HG02885 (cell line): ENCODE measurements at regions not wholly inside any gene's neighbourhood (a gene's known extent, or its start where the extent isn't known, plus 50 kb on each side); places are given as distances from the start of the nearest gene placed in this dataset.
A peak's percentile ranks its signal among the peaks of the same experiment; 100 is the strongest.
"Not testable (repeated sequence)": the region's sequence is repeated elsewhere in the genome, so short reads cannot be mapped to it uniquely, and the experiment has no call there.

ENCODE experiments used
- ATAC-seq: cut with Tn5 transposase; IDR thresholded peaks from one replicate; pipeline ENCODE4 v1.9.1; 2021; ENCODE audit warnings: mild to moderate bottlenecking; ENCODE audit not compliant: unreplicated experiment, poor library complexity

DNA sequence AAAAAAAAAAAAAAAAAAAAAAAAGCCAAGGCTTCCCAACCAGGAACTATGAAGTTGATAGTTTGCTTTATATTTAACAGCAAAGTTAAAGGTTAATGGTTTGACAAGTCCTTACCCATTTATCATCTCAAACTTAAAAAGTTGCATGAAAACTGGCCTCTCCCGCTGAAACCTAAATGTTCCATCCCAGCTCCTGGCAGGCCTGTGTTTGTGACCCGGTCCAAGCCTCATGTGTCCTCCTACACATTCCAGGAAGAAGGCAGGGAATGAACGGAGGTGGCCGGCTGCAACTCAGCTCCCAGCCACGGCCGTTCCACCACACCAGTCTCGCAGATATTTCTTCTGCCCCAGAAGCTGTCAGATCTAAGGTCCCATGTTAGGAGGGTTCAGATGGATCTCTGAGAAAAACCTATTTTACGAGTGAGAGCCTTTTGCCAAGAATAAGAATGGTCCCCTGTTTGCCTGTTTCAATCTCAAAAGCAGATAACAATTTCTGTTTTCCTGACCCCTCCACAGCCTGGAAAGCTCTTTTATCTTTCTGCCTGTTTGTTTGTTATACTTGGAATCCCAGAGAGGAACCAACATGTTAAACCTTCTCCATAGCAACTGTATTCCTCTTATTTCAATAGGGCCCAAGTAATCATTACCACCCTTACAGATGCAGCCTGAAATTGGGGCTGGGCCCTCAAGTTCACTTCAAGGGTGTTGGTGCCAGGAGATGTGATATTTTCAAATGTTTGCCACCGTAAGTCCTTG is 56.5 kb downstream of the KCTD12 start:
- no peak for ATAC-seq

DNA sequence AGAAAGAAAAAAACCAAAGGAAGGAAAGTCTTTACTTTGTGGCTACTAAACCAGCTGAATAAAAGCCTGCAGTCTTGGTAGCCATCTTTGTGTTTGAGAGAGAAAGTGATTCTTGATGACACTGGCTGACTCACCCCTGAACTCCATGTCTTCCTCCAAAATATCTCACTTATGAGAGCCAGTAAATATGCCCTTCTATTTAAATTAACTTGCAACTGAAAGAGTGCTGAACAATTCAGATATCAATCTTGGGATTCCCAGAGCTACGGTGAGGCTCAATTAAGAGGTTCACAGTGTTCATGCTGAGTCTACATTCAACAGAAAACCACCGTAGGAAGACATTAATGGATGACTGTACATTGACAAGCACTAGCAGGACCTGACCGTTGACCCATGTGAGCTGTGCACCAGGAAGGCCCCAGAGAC is 57.9 kb downstream of the KCTD12 start:
- ATAC-seq, result peak; percentile 57

DNA sequence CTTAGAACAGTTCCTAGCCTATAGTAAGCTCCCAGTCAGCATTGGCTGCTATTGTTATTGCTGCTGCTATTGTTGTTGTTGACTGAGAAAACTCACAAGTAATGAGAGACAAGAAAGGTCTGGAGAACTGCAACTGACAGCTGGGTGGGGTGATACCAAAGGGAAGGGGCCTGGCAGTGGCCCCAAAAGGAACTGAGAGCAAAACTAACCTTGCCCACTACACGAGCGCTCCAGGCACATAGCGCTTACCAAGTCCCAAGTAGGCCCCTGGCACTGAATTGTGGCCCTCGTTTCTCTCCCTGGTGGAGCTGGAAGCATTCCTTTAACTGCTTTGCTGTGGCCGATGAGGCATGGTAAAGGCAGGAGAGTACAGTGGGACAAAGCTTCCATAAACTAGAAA is 59.7 kb downstream of the KCTD12 start:
- ATAC-seq, result no peak

DNA sequence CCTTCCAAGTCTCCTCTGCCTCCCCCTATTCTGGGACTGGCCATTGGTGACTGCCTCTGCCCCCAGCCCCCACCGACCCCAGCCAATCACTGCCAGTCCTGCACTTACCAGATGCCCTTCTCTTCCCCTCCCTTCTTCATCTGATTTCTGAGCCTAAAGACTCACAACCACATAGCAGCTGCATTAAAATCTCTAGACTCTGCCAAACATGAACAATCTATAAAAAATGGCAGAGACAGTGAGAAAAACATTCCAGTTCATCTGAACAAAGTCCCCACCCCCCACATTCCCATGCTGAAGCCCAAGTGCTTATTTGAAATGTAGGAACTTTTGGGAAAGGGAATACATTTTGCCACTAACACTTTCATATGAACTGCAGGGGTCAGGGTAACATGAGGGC is 60.8 kb downstream of the KCTD12 start:
- ATAC-seq, result no peak

DNA sequence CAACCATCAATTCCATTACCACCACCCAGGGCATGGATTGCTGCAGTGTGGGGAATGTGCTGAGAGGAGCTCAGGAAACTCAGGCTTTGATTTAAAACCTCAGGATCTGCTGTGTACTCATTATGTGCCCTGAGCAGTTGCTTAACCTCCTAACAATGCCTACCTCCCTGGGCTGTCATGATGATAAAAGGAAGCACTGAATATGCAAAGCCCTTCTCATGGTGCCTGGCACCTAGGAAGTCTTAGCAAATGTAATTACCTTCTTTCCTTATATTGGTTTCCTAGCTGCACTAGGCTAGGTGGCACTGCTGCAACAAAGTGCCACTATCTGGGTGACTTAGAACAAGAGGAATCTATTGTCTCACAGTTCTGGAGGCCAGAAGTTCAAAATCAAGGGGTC is 62.2 kb downstream of the KCTD12 start:
- ATAC-seq, result no peak

DNA sequence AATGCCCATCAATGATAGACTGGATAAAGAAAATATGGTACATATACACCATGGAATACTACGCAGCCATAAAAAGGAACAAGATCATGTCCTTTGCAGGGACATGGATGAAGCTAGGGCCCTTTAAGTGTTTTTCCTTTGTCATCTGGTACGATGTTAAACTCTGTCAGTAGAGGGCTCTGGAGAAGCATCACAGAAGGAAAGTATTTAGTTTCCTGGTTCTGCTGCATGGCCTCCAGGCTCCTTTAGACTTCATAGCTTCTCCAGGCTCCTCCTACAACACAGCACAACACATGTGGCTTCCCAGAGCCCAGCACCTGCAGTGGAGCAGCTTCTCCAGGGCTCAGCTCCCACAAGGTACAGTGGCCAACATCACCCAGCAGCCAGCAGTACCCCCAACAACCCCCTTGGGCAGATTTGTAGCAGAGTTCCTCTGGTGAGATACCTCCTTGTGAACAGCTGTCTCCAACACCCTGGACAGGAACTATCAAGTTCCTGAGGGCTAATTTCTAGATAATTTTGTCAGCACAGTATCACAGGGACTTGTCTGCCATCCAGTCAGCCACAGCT is 63.4 kb downstream of the KCTD12 start:
- peak; percentile 83 for ATAC-seq

DNA sequence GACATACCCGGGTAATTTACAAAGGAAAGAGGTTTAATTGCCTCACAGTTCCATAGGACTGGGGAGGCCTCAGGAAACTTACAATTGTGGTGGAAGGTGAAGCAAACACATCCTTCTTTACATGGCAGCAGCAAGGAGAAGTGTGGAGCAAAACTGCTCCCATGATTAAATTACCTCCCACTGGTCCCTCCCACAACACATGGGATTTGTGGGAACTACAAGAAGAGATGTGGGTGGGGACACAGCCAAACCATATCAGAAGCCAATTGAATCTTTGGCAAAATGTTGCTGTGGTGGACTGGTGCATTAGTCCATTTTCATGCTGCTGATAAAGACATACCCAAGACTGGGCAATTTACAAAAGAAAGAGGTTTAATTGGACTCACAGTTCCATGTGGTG is 65.0 kb downstream of the KCTD12 start:
- ATAC-seq, result not testable (repeated sequence)

DNA sequence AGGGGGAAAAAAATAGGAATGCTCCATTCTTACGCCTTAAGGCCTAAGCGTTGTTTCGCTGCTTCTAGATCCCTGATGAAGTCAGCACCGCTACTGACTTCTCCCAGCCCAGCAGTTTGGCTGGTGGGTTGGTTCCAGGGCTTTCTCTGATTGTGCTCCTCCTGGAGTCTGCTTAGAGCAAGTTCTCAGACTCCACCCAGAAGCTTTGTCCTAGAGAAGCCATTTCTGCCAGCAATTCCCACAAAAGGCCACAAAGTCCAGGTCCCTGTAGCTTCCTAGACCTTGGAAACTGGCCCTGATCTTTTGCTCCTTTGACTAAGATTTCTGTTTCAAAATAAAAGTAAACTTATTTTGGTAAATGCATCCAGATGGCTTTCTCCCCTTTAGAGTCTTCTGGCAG is 65.4 kb downstream of the KCTD12 start:
- no peak for ATAC-seq

DNA sequence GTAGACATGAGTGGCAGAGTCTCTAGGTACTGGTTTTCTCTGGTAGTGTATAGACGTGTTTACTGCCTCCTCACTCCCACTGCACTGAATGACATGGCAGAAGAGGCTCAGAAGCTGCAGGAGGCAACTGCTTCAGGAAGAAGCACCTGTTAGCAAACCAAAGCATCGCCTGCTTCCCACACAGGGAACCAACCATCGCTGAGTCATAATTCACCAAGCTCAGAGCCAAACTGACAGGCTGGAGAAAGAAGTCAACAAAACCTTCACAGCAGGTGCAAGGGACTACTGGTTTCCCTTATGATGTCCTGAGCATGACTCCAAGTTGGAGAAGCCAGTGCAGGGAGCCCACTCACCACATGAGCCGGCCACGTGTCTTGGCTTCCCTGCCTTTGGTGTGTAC is 69.8 kb downstream of the KCTD12 start:
- no peak for ATAC-seq

DNA sequence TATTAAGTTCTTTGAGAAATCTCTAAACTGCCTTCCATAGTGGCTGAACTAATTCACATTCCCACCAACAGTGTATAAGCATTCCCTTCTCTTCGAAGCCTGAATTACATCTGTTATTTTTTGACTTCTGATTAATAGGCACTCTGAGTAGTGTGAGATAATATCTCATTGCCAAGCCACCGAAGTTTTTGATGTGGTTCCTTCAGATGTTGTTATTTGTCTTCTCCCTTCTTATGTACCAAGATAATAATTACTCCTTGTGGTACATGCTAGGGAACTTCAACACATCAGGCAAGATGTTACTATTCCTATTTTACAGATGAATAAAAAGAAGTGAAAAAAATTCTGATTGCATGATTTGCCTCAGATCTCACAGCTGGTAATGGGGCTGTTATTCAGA is 70.9 kb downstream of the KCTD12 start:
- ATAC-seq, result no peak

DNA sequence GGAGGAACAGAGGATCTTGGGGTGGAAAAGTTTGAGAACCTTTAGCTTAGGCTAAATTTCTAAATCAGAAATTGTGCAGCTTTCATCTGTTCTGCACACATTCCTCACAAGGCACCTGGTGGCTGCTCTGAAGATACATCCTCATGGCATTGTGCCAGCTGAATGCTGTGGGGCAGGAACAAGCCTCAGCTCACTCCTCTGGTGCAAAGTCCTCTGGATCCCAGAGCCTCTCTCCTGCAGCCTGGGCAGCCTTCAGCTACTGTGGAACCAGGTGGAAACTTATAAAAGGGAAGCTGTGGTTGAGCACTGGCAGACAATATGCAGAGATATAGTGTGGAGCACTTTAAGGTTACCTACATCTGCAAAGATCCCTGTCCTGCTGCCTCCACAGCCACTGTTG is 72.3 kb downstream of the KCTD12 start:
- no peak for ATAC-seq

DNA sequence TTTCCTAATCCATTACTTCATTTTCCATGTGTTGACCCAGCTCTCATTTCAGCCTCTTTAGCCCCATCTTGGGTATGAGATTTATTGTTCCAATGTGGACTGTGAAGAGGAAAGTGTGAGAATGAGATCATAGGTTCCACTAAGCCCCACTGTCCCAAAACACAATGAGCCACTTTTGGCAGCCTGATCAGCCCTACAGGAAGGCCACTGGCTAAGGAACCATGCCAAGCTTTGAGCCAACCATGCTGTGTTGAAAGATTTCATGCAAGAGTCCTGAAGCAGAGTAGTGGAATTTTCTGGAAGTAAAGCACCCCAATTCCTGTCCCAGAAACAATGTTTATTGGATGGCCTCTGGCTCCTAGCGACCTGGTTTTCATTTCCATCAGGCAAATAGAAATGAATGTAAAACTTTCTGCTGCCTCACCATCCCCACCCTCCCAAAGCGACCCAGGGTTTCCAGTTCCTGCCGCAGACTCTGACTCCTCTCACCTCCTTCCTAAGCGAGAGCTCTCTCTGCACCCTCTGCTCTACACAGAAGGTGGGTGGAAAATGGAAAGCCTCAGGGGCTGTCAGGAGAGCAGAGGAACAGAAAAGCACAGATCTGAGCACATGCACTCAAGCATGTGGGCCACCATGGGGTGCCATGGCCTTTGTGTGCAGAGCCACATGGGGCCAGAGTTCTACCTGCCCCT is 73.1 kb downstream of the KCTD12 start:
- no peak for ATAC-seq

DNA sequence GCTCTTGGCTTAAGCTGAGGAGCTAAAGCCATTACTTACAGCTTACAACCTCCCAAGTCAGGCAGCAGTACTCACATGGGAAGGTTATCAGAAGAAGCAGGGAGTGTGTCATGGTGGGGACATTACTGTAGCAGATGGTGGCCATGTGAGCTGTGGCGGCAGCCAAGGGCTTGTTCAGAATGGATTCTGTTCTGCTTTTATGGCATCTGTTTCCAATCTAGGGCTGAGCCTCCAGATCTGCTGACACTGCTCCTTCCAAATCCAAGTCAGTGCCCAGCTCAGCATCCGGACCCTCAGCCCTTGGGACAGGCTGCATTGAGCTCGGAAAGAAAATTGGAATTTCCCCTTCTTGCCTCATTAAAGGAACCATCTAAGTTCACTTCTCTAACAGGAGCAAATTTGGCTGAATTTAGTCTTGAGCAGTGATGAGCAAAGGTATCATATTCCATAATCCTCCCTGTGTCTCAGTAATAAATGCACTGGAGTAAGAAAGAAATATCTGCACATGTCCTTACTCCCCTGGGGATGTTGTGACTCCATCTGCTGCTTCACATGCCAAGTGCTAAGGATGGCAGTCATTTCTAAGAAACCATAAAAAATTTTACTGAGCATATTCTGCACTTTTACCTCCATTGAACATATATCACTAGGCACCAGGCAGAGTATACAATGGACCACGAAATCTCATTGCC is 73.9 kb downstream of the KCTD12 start:
- no peak for ATAC-seq

DNA sequence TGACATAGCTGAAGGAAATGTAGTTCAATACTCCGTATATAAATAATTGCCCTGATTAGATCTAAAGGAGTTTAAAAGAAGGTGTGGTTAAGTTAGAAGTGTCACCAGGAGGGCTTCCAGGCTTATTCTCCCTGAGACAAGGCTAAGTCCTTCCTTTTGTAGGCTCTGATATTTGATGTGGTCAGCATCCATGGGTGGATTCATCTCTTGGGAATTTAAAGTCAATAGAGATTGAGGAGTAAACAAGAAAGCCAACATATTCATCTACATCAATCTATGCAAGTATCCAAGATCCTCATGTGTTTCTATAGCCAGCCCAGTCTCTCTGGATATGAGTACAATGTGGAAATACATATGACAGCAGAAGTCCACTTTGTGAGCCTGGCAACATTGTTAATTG is 76.8 kb downstream of the KCTD12 start:
- ATAC-seq, result no peak

DNA sequence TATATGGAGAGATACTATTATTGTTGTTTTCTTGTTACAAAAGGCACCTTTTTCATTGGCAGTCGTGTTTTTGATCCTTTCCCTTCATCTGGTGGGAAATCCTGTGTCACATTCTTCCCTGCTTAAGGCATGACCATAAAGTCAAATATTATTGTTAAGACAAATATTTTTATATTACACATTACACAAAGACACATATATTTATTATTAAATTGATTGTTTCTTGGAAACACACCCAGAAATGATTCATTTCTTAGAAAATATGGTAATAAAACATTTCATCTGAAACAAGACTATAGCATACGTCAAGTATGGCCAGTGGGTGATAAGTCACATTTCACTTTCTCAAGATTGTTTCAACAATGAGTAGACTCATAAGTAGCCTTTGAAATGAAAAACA is 77.3 kb downstream of the KCTD12 start:
- ATAC-seq, result no peak

DNA sequence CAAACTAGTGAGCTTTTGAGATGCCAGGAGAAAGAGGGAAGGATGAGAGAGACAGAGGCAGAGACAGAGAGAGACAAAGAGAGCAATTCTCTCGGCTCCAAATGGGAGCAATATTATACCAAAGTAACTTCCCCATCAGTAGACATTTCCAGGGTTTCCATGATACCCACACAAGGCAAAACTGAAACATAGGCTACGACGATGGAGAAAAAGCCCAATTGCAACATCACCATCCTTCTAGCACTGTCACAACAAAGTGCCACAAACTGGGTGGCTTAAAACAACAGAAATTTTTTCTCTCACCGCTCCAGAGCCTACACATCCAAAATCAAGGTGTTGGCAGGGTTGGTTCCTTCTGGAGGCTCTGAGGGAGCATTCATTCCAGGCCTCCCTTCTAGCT is 81.4 kb downstream of the KCTD12 start:
- ATAC-seq, result no peak

DNA sequence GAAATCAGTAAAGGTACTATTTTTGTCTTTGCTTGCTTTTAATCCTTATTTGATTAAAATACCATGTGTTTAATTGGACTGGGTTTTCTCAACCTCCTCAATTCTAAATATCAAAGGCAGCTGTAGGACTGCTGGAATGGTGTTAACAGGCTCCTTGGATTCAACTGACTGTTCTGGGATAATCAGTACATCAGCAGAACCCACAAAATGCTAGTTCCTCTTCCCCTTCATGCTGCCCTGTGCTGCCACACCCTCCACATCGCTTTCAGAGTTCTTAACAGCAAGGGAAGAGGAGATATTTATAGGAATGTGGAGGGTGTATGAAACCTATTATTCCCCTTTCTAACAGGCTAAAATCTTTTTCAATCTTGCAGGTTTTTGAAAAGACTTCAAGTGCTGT is 82.4 kb downstream of the KCTD12 start:
- ATAC-seq, result no peak

DNA sequence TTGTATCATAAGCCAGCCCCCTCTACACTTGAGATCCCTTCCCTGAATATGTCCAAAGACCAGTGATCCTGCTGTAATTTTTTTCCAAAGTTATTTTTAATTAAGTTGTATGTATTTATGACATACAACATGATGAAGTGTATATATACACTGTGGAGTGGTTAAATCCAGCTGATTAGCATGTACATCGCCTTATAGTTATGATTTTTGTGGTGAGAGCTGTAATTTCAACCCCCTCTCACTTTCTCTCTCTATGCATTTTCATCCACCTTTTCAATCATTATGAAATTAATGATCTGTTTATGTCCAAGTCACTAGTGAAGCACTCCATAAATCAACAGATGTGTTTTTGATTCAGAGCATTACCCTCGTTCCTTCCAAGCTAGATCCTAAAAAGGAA is 85.3 kb downstream of the KCTD12 start:
- ATAC-seq, result no peak

DNA sequence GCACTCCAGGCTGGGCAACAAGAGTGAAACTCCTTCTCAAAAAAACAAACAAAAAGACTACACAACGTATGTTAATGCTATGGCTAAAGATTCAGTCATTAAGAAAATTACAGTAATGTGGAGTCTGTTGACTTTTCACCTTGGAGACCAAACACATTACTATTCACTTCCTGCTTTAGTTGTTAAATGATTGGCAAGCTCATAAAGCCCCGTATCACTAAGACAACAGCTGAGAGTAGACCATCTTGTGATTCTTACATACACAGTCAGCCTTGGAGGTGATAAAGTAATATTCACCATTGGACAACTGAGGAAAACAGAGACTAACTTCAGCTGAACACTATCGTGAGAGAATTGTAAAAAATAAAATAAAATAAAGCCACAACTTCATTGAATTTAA is 86.5 kb downstream of the KCTD12 start:
- ATAC-seq, result no peak

DNA sequence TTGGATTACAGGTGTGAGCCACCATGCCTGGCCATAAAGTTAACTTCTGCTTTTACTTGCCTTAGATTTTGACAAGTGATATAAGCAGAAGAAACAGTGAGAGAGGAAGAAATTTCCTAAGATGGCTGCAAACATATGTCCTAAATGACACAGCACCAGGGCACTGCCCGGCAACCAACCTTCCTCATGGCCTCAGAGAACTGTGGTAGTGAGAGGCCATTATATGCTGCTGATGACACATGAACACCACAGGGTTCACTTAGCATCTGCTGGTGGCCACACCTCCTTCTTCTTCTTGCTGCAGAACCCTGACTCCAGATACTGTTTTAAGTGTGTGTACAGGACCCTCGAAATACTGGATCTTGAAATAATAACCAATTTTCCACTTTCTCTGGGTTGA is 88.2 kb downstream of the KCTD12 start:
- peak; percentile 44 for ATAC-seq

DNA sequence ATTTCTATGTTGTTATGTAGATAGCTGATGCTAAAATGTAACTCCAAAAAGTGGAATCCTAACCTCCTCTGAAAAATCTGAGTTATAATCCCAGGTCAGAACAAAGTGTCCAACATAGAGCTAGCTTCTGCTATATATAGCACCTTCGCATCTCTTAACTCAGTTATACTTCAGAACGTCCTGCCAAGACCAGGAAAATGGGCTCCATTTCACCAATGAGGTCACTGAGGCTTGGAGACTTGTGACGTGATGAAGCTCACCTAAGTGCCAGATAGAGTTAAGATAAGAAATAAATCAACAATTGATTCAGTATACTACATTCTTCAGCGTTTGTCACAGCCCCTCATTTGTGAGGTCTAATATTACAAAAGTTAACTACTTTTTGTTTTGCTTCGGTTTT is 88.8 kb downstream of the KCTD12 start:
- ATAC-seq, result no peak
